ENCODE measurements at regions not wholly inside any gene's neighbourhood (a gene's known extent, or its start where the extent isn't known, plus 50 kb on each side); places are given as distances from the start of the nearest gene placed in this dataset.

DNA sequence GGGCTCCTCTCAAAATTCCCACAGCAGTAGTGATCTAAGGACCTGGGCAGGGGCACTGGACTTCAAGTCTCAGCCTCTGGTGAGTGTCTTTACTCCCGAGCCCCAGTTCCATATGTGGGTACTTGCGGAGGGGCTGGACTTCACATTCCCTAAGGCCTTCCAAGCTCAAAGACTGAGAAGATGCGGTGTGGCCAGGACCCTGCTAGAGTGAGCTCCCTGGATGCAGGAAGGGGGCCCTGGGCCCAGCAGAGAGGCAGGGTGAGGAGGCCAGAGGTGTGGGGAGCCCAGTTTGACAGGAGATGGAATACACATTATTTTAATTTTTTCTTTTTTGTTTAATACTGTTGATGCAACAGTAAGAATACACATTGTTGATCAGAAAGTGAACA is 83.7 kb downstream of the IGLL1 start:
- TF ChIP-seq, protein P1, sequence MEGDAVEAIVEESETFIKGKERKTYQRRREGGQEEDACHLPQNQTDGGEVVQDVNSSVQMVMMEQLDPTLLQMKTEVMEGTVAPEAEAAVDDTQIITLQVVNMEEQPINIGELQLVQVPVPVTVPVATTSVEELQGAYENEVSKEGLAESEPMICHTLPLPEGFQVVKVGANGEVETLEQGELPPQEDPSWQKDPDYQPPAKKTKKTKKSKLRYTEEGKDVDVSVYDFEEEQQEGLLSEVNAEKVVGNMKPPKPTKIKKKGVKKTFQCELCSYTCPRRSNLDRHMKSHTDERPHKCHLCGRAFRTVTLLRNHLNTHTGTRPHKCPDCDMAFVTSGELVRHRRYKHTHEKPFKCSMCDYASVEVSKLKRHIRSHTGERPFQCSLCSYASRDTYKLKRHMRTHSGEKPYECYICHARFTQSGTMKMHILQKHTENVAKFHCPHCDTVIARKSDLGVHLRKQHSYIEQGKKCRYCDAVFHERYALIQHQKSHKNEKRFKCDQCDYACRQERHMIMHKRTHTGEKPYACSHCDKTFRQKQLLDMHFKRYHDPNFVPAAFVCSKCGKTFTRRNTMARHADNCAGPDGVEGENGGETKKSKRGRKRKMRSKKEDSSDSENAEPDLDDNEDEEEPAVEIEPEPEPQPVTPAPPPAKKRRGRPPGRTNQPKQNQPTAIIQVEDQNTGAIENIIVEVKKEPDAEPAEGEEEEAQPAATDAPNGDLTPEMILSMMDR (IDR thresholded peaks at IDR 0.05) = no peak
- TF ChIP-seq POLR2A (IDR thresholded peaks at IDR 0.05) (no peak), EP300 (IDR thresholded peaks at IDR 0.05) (no peak), POLR2AphosphoS5 (IDR thresholded peaks at IDR 0.05) (no peak)

All from stomach (tissue), 4 donors.